HEK293 (cell line): ENCODE measurements at regions not wholly inside any gene's neighbourhood (a gene's known extent, or its start where the extent isn't known, plus 50 kb on each side); places are given as distances from the start of the nearest gene placed in this dataset.

Source experiments
- CTCF ChIA-PET: fragments of 350-600 bp; formaldehyde crosslinking; extraction: SDS; loops from one replicate; lab custom pipeline; 2021; ENCODE audit warnings: antibody characterized with exemption; lab: Yijun Ruan, JAX
- POLR2A ChIA-PET: fragments of 300-600 bp; formaldehyde crosslinking; extraction: SDS; loops from one replicate; lab custom pipeline; 2020; ENCODE audit warnings: antibody characterized with exemption, inconsistent platforms; lab: Yijun Ruan, JAX
- H3K27ac ChIP-seq: fragments of 200-500 bp; sonication (Bioruptor generic); 2 replicates; pipeline ENCODE4 v1.5.1; 2014; ENCODE audit warnings: low read depth, low read length, control low read depth, inconsistent platforms; ENCODE audit errors: extremely low read depth
- H3K36me3 ChIP-seq, 2 experiments: fragments of 200-500 bp in 1 of 2; sonication (Bioruptor generic) in 1 of 2; 1 replicate in 1 of 2; 2 replicates in 1 of 2; pipeline ENCODE4 v1.5.1; 2014 to 2017; ENCODE audit warnings: inconsistent platforms in 2 of 2, low read length in 2 of 2; ENCODE audit not compliant: control insufficient read depth in 2 of 2, insufficient read depth in 1 of 2
- H3K4me1 ChIP-seq: fragments of 200-500 bp; sonication (Bioruptor generic); 2 replicates; pipeline ENCODE4 v1.5.1; 2014; ENCODE audit warnings: mild to moderate bottlenecking, low read length, inconsistent platforms; ENCODE audit not compliant: control insufficient read depth, insufficient read depth
- H3K4me3 ChIP-seq: 2 replicates; pipeline ENCODE4 v1.5.1; 2011; ENCODE audit warnings: low read depth, mild to moderate bottlenecking, control low read depth, low read length, moderate library complexity
- H3K9me3 ChIP-seq: fragments of 200-500 bp; sonication (Bioruptor generic); 2 replicates; pipeline ENCODE4 v1.5.1; 2014; ENCODE audit warnings: low read depth, low read length, inconsistent platforms; ENCODE audit not compliant: control insufficient read depth, insufficient read depth
- EGR2 ChIP-seq: fragments of 450-650 bp; formaldehyde crosslinking; IDR thresholded peaks from 2 replicates; pipeline ENCODE4 v1.5.1; 2016; ENCODE audit warnings: low read depth, missing biosample characterization, missing genetic modification characterization
- HOXC10 ChIP-seq: sonication (generic); formaldehyde crosslinking; IDR thresholded peaks from 2 replicates; pipeline ENCODE4 v1.8.1; 2023; ENCODE audit warnings: mild to moderate bottlenecking, missing genetic modification reagents
- KLF7 ChIP-seq: fragments of 450-650 bp; formaldehyde crosslinking; IDR thresholded peaks from 2 replicates; pipeline ENCODE4 v1.5.1; 2016; ENCODE audit warnings: missing biosample characterization, missing genetic modification characterization, borderline replicate concordance
- ZBTB21 ChIP-seq: fragments of 450-650 bp; formaldehyde crosslinking; IDR thresholded peaks from 2 replicates; pipeline ENCODE4 v1.5.1; 2017; ENCODE audit warnings: missing biosample characterization, missing genetic modification characterization
- ZBTB6 ChIP-seq: fragments of 450-650 bp; formaldehyde crosslinking; IDR thresholded peaks from 2 replicates; pipeline ENCODE4 v1.5.1; 2017; ENCODE audit warnings: missing biosample characterization, missing genetic modification characterization
- ZNF112 ChIP-seq: fragments of 450-650 bp; formaldehyde crosslinking; IDR thresholded peaks from 2 replicates; pipeline ENCODE4 v1.5.0; 2017; ENCODE audit warnings: missing biosample characterization, missing genetic modification characterization
- ZNF155 ChIP-seq: fragments of 450-650 bp; formaldehyde crosslinking; IDR thresholded peaks from 2 replicates; pipeline ENCODE4 v1.5.1; 2016; ENCODE audit warnings: missing biosample characterization, missing genetic modification characterization
- ZNF169 ChIP-seq: fragments of 450-650 bp; formaldehyde crosslinking; IDR thresholded peaks from 2 replicates; pipeline ENCODE4 v1.5.1; 2016; ENCODE audit warnings: missing biosample characterization, missing genetic modification characterization
- ZNF202 ChIP-seq: fragments of 450-650 bp; formaldehyde crosslinking; IDR thresholded peaks from 2 replicates; pipeline ENCODE4 v1.5.1; 2016; ENCODE audit warnings: missing biosample characterization, missing genetic modification characterization, borderline replicate concordance
- ZNF211 ChIP-seq: fragments of 450-650 bp; formaldehyde crosslinking; IDR thresholded peaks from 2 replicates; pipeline ENCODE4 v1.5.1; 2016; ENCODE audit warnings: low read depth, missing biosample characterization, missing genetic modification characterization
- ZNF223 ChIP-seq: fragments of 450-650 bp; formaldehyde crosslinking; IDR thresholded peaks from 2 replicates; pipeline ENCODE4 v1.5.1; 2016; ENCODE audit warnings: missing biosample characterization, missing genetic modification characterization
- ZNF362 ChIP-seq: fragments of 450-650 bp; formaldehyde crosslinking; IDR thresholded peaks from 2 replicates; pipeline ENCODE4 v1.5.1; 2016; ENCODE audit warnings: missing biosample characterization, missing genetic modification characterization
- ZNF426 ChIP-seq: fragments of 450-650 bp; formaldehyde crosslinking; IDR thresholded peaks from 2 replicates; pipeline ENCODE4 v1.5.1; 2017; ENCODE audit warnings: missing biosample characterization, missing genetic modification characterization, mild to moderate bottlenecking, inconsistent platforms, moderate library complexity
- ZNF473 ChIP-seq: fragments of 450-650 bp; formaldehyde crosslinking; IDR thresholded peaks from 2 replicates; pipeline ENCODE4 v1.5.1; 2017; ENCODE audit warnings: missing biosample characterization, missing genetic modification characterization
- ZNF513 ChIP-seq: fragments of 450-650 bp; IDR thresholded peaks from 2 replicates; pipeline ENCODE4 v1.5.1; 2018; ENCODE audit warnings: missing biosample characterization, missing genetic modification characterization
- ZNF518A ChIP-seq: fragments of 450-650 bp; formaldehyde crosslinking; conservative IDR thresholded peaks from 2 replicates; pipeline ENCODE4 v1.5.1; 2016; ENCODE audit warnings: low read depth, missing biosample characterization, missing genetic modification characterization
- ZNF596 ChIP-seq: fragments of 450-650 bp; IDR thresholded peaks from 2 replicates; pipeline ENCODE4 v1.5.0; 2018; ENCODE audit warnings: missing biosample characterization, mild to moderate bottlenecking, missing genetic modification characterization, moderate library complexity
- ZNF704 ChIP-seq: fragments of 450-650 bp; formaldehyde crosslinking; IDR thresholded peaks from 2 replicates; pipeline ENCODE4 v1.5.1; 2016; ENCODE audit warnings: missing biosample characterization, missing genetic modification characterization

- TF ChIP-seq ZNF704 (tag by site-specific recombination) (no peak), ZNF362 (tag by site-specific recombination) (no peak), EGR2 (tag by site-specific recombination) (no peak), ZNF211 (tag by site-specific recombination) (no peak), ZNF169 (tag by site-specific recombination) (no peak), ZBTB6 (tag by site-specific recombination) (no peak), ZNF112 (tag by site-specific recombination) (no peak), ZNF596 (tag by site-specific recombination) (no peak), HOXC10 (CRISPR knock-in tag) (no peak), ZNF473 (tag by site-specific recombination) (no peak), ZBTB21 (tag by site-specific recombination) (no peak), ZNF155 (tag by site-specific recombination) (no peak), ZNF426 (no peak), ZNF202 (tag by site-specific recombination) (no peak), KLF7 (no peak), ZNF518A (no peak), ZNF223 (tag by site-specific recombination) (no peak), ZNF513 (tag by site-specific recombination) (no peak)
- CTCF ChIA-PET: no interaction called here
- H3K4me1 ChIP-seq: no peaks in the 10 kb centered on the region
- H3K36me3 ChIP-seq: no peaks in the 10 kb centered on the region
- no peaks in the 10 kb centered on the region for H3K9me3 ChIP-seq
- POLR2A ChIA-PET: no interaction called here
- H3K27ac ChIP-seq: no peak overlapping the region
- H3K4me3 ChIP-seq: no peak overlapping the region
These were observed 136.5 kb downstream of the CYSLTR2 start for GRCh38 chr13:48790199-48790598.
